SU-DHL-6 (cell line): ENCODE measurements at regions not wholly inside any gene's neighbourhood (a gene's known extent, or its start where the extent isn't known, plus 50 kb on each side); places are given as distances from the start of the nearest gene placed in this dataset.

ENCODE experiments used
- H2AFZ ChIP-seq: fragments of 200-600 bp; sonication (generic); 2 replicates; pipeline ENCODE4 v1.6.1; 2014; ENCODE audit warnings: low read depth, mild to moderate bottlenecking, moderate library complexity, mixed read lengths, antibody characterized with exemption, low read length; ENCODE audit not compliant: severe bottlenecking
- H3F3A ChIP-seq: fragments of 200-600 bp; shearing (Covaris generic); 2 replicates; pipeline ENCODE4 v1.6.0; 2016; ENCODE audit warnings: antibody characterized with exemption, mild to moderate bottlenecking; ENCODE audit not compliant: insufficient read depth
- H3K27ac ChIP-seq: fragments of 200-600 bp; sonication (generic); 2 replicates; pipeline ENCODE4 v1.5.1; 2016; ENCODE audit warnings: low read depth, mild to moderate bottlenecking, low read length, moderate library complexity, mixed read lengths
- H3K27me3 ChIP-seq: fragments of 200-600 bp; sonication (generic), shearing (Covaris generic); 2 replicates; pipeline ENCODE4 v1.6.0; 2014; ENCODE audit warnings: mild to moderate bottlenecking, low read length
- H3K36me3 ChIP-seq: fragments of 200-600 bp; sonication (generic); 2 replicates; pipeline ENCODE4 v1.6.1; 2014; ENCODE audit warnings: mild to moderate bottlenecking, low read length, mixed read lengths
- H3K4me2 ChIP-seq: fragments of 300-600, 200-600 bp; shearing (Covaris generic), sonication (generic); 2 replicates; pipeline ENCODE4 v1.6.0; 2014; ENCODE audit warnings: low read length, low read depth, mild to moderate bottlenecking; ENCODE audit not compliant: poor library complexity, severe bottlenecking
- H3K4me3 ChIP-seq: fragments of 200-600 bp; sonication (generic); 2 replicates; pipeline ENCODE4 v1.5.1; 2014; ENCODE audit warnings: antibody characterized with exemption, low read length, mild to moderate bottlenecking, mixed read lengths; ENCODE audit not compliant: insufficient read depth, poor library complexity, severe bottlenecking
- H3K79me2 ChIP-seq: fragments of 200-600 bp; sonication (generic); 2 replicates; pipeline ENCODE4 v1.6.1; 2014; ENCODE audit warnings: mild to moderate bottlenecking, low read length, moderate library complexity; ENCODE audit not compliant: insufficient read depth
- H3K9ac ChIP-seq: fragments of 200-600 bp; sonication (generic); 2 replicates; pipeline ENCODE4 v1.7.0; 2014; ENCODE audit warnings: mild to moderate bottlenecking, low read length
- H3K9me2 ChIP-seq: fragments of 200-600 bp; sonication (generic); replicated peaks from 2 replicates; pipeline ENCODE4 v1.6.1; 2014; ENCODE audit warnings: low read length; ENCODE audit not compliant: insufficient read depth
- H3K9me3 ChIP-seq: fragments of 200-600 bp; sonication (generic); 2 replicates; pipeline ENCODE4 v1.6.1; 2014; ENCODE audit warnings: low read length, mixed read lengths; ENCODE audit not compliant: insufficient read depth
- H4K20me1 ChIP-seq: fragments of 200-600 bp; sonication (generic); 2 replicates; pipeline ENCODE4 v1.6.1; 2014; ENCODE audit warnings: low read depth, mild to moderate bottlenecking, antibody characterized with exemption, low read length, moderate library complexity, mixed read lengths
- CTCF ChIP-seq: fragments of 200-600 bp; sonication (generic); IDR thresholded peaks from one replicate; pipeline ENCODE4 v1.5.1; 2017; ENCODE audit warnings: antibody characterized with exemption, mild to moderate bottlenecking, low read length, moderate library complexity; ENCODE audit not compliant: insufficient read depth, poor library complexity, severe bottlenecking
- EZH2phosphoT487 ChIP-seq: fragments of 200-600 bp; sonication (generic), shearing (Covaris generic); conservative IDR thresholded peaks from 2 replicates; pipeline ENCODE4 v1.6.1; 2018; ENCODE audit warnings: mild to moderate bottlenecking, antibody characterized with exemption, low read length, moderate library complexity, mixed read lengths

GRCh38 chr15:55108858-55109518, 87.8 kb downstream of the RSL24D1 start:
- no peak for TF ChIP-seq EZH2phosphoT487
- TF ChIP-seq CTCF: peak; percentile 88
- Histone ChIP-seq H3K9me2 (no peaks in the 10 kb centered on the region), H3K4me3 (no peak overlapping the region)

GRCh38 chr15:55108448-55108847, 88.3 kb downstream of the RSL24D1 start:
- H3K27ac ChIP-seq: no peak overlapping the region
- no peak overlapping the region for H3K4me2 ChIP-seq
- no peak overlapping the region for H3K4me3 ChIP-seq
- H3K79me2 ChIP-seq: no peaks in the 10 kb centered on the region
- no peaks in the 10 kb centered on the region for H3K9me2 ChIP-seq
- no peaks in the 10 kb centered on the region for H3F3A ChIP-seq
- no peak overlapping the region for H3K9ac ChIP-seq
- no peaks in the 10 kb centered on the region for H3K27me3 ChIP-seq
- H3K36me3 ChIP-seq: no peaks in the 10 kb centered on the region
- H3K9me3 ChIP-seq: no peaks in the 10 kb centered on the region
- H2AFZ ChIP-seq: no peak overlapping the region
- no peaks in the 10 kb centered on the region for H4K20me1 ChIP-seq
- no peak for TF ChIP-seq EZH2phosphoT487
- TF ChIP-seq CTCF: no peak

More at GRCh38 chr15:55108858-55109518, 87.8 kb downstream of the RSL24D1 start:
- Histone ChIP-seq H3K27ac (no peak overlapping the region), H4K20me1 (no peaks in the 10 kb centered on the region), H3K79me2 (no peaks in the 10 kb centered on the region), H3K9me3 (no peaks in the 10 kb centered on the region), H3K9ac (no peak overlapping the region), H3K36me3 (no peaks in the 10 kb centered on the region), H3F3A (no peaks in the 10 kb centered on the region), H3K27me3 (no peaks in the 10 kb centered on the region), H2AFZ (no peak overlapping the region), H3K4me2 (no peak overlapping the region)

GRCh38 chr15:55106155-55106554, 90.6 kb downstream of the RSL24D1 start:
- Histone ChIP-seq H3F3A (no peaks in the 10 kb centered on the region), H3K79me2 (no peaks in the 10 kb centered on the region), H3K36me3 (no peaks in the 10 kb centered on the region), H3K27ac (no peak overlapping the region), H3K4me2 (no peak overlapping the region), H3K9ac (no peak overlapping the region), H2AFZ (no peak overlapping the region), H4K20me1 (no peaks in the 10 kb centered on the region), H3K9me3 (no peaks in the 10 kb centered on the region), H3K27me3 (no peaks in the 10 kb centered on the region), H3K9me2 (no peaks in the 10 kb centered on the region), H3K4me3 (no peak overlapping the region)
- no peak for TF ChIP-seq CTCF
